ENCODE measurements at regions not wholly inside any gene's neighbourhood (a gene's known extent, or its start where the extent isn't known, plus 50 kb on each side); places are given as distances from the start of the nearest gene placed in this dataset.

GRCh38 chr4:24303926-24304325, 280.4 kb downstream of the DHX15 start:
- Histone ChIP-seq H3K9me1 (replicated peaks; ENCODE audit: control insufficient read depth, extremely low read depth, insufficient read depth, low read length) (no peaks in the 10 kb centered on the region), H3K27me3 (ENCODE audit: control insufficient read depth in 2 of 2, insufficient read depth in 2 of 2, low read length in 2 of 2) (no peaks in the 10 kb centered on the region), H3K4me2 (ENCODE audit: insufficient read depth, low read length) (no peak overlapping the region), H4K20me1 (replicated peaks; ENCODE audit: control insufficient read depth, extremely low read depth, insufficient read depth, low read length) (no peaks in the 10 kb centered on the region), H3K9me3 (replicated peaks; ENCODE audit: control insufficient read depth, insufficient read depth, low read length) (peaks cover 2% of the 10 kb centered on the region), H3K4me1 (ENCODE audit: control insufficient read depth, extremely low read depth, insufficient read depth, low read length) (no peaks in the 10 kb centered on the region), H3K4me3 (replicated peaks in 1 of 3; ENCODE audit: insufficient read depth in 1 of 3, low read depth in 1 of 3, low read length in 3 of 3) (no peak overlapping the region), H3K79me2 (ENCODE audit: control insufficient read depth, insufficient read depth, low read length) (no peaks in the 10 kb centered on the region), H3K36me3 (ENCODE audit: control insufficient read depth in 2 of 2, extremely low read depth in 1 of 2, insufficient read depth in 2 of 2, low read length in 2 of 2) (no peaks in the 10 kb centered on the region), H3K9ac (replicated peaks; ENCODE audit: extremely low read depth, insufficient read depth, low read length) (no peak overlapping the region), H3K27ac (ENCODE audit: insufficient read depth, low read depth, low read length) (no peak overlapping the region), H2AFZ (ENCODE audit: low read depth, low read length) (no peak overlapping the region)
- TF ChIP-seq CTCF (IDR thresholded peaks at IDR 0.05; ENCODE audit: extremely low read depth in 1 of 2, insufficient read depth in 1 of 2, low read depth in 1 of 2, low read length in 2 of 2) (no peak), MYC (IDR thresholded peaks at IDR 0.05; ENCODE audit: low read depth, low read length) (no peak), FOS (IDR thresholded peaks at IDR 0.05; ENCODE audit: borderline replicate concordance, insufficient read depth, low read length) (no peak), EZH2 (IDR thresholded peaks at IDR 0.05; ENCODE audit: borderline replicate concordance, low read depth, low read length, severe bottlenecking) (no peak), GATA2 (IDR thresholded peaks at IDR 0.05; ENCODE audit: insufficient read depth, insufficient read length, low read depth, low read length) (no peak), JUN (IDR thresholded peaks at IDR 0.05; ENCODE audit: borderline replicate concordance, insufficient read depth, insufficient read length, low read depth) (no peak), MAX (IDR thresholded peaks at IDR 0.05; ENCODE audit: insufficient read depth, insufficient read length) (no peak), POLR2AphosphoS5 (IDR thresholded peaks at IDR 0.05; ENCODE audit: insufficient read depth, low read depth, low read length) (no peak)
- intact Hi-C loops (cut with micrococcal nuclease), result no loop called here
- CTCF ChIA-PET, result no interaction called here
- no peak for DNase-seq (ENCODE audit: low read depth, low spot score)
- BruUV-seq (replicated peaks), result no TSS peak
- dilution Hi-C loops (cut with MboI; ENCODE audit: extremely low pct_ligation_motif_present, low sequenced_read_pairs), result no loop called here
- POLR2A ChIA-PET, result no interaction called here
- no peak for FAIRE-seq

All from endothelial cell of umbilical vein (primary cell).